Hematopoietic multipotent progenitor cell treated with erythropoietin and hydrocortisone succinate and interleukin-3 and kit ligand, for 6 days (in vitro differentiated cells): ENCODE measurements at regions not wholly inside any gene's neighbourhood (a gene's known extent, or its start where the extent isn't known, plus 50 kb on each side); places are given as distances from the start of the nearest gene placed in this dataset.
A peak's percentile ranks its signal among the peaks of the same experiment; 100 is the strongest.

Source experiments
- DNase-seq: peaks from one replicate; pipeline ENCODE4 v3.0.0-alpha.2; 2015

GRCh38 chr2:206845877-206846276 is 80.5 kb downstream of the FASTKD2 start:
- no peak for DNase-seq

- DNase-seq: no peak
Observed at GRCh38 chr2:206846331-206846730, 80.9 kb downstream of the FASTKD2 start.

GRCh38 chr2:206846981-206847834 is 81.8 kb downstream of the FASTKD2 start:
- no peak for DNase-seq

- no peak for DNase-seq
Observed at GRCh38 chr2:206850369-206850768, 85.0 kb downstream of the FASTKD2 start.

GRCh38 chr2:206851521-206851920 is 86.1 kb downstream of the FASTKD2 start:
- no peak for DNase-seq

- DNase-seq: peak; percentile 8
Observed at GRCh38 chr2:206853915-206854314, 85.4 kb upstream of the CPO start.

GRCh38 chr2:206855585-206856433 is 83.5 kb upstream of the CPO start:
- DNase-seq: no peak

- no peak for DNase-seq
Observed at GRCh38 chr2:206856513-206856912, 82.8 kb upstream of the CPO start.

- DNase-seq: no peak
Observed at GRCh38 chr2:206858687-206859329, 80.5 kb upstream of the CPO start.

- DNase-seq: peak; percentile 7
Observed at GRCh38 chr2:206859330-206859739, 80.0 kb upstream of the CPO start.

- DNase-seq: no peak
Observed at GRCh38 chr2:206863196-206863595, 76.1 kb upstream of the CPO start.

GRCh38 chr2:206863716-206864115 is 75.6 kb upstream of the CPO start:
- no peak for DNase-seq

- DNase-seq: no peak
Observed at GRCh38 chr2:206867006-206867405, 72.3 kb upstream of the CPO start.

GRCh38 chr2:206869824-206870495 is 69.4 kb upstream of the CPO start:
- DNase-seq: no peak

- DNase-seq: peak; percentile 51
Observed at GRCh38 chr2:206873423-206873822, 65.9 kb upstream of the CPO start.

GRCh38 chr2:206875701-206876100 is 63.6 kb upstream of the CPO start:
- DNase-seq: no peak

GRCh38 chr2:206876216-206876860 is 63.0 kb upstream of the CPO start:
- DNase-seq: no peak

- no peak for DNase-seq
Observed at GRCh38 chr2:206881708-206882410, 57.5 kb upstream of the CPO start.

- DNase-seq: no peak
Observed at GRCh38 chr2:206886696-206887095, 52.6 kb upstream of the CPO start.

GRCh38 chr2:206887745-206888144 is 51.6 kb upstream of the CPO start:
- no peak for DNase-seq
